HT-29 (cell line): ENCODE measurements at regions not wholly inside any gene's neighbourhood (a gene's known extent, or its start where the extent isn't known, plus 50 kb on each side); places are given as distances from the start of the nearest gene placed in this dataset.
"Not testable (repeated sequence)": the region's sequence is repeated elsewhere in the genome, so short reads cannot be mapped to it uniquely, and the experiment has no call there.

Experiments used
- DNase-seq: peaks from one replicate; pipeline ENCODE4 v3.0.0-alpha.2; 2015; ENCODE audit warnings: low spot score

- DNase-seq, result no peak
These were observed 66.6 kb downstream of the LACC1 start for GRCh38 chr13:43946281-43946680.

- DNase-seq, result no peak
These were observed 68.3 kb downstream of the LACC1 start for GRCh38 chr13:43947897-43948458.

- DNase-seq, result no peak
These were observed 73.7 kb downstream of the LACC1 start for GRCh38 chr13:43953370-43953769.

- not testable (repeated sequence) for DNase-seq
These were observed 77.3 kb downstream of the LACC1 start for GRCh38 chr13:43956975-43957374.

- DNase-seq, result no peak
These were observed 79.6 kb downstream of the LACC1 start for GRCh38 chr13:43959291-43959690.

GRCh38 chr13:43961909-43962308 lies 82.2 kb downstream of the LACC1 start:
- no peak for DNase-seq

GRCh38 chr13:43963726-43964125 lies 84.0 kb downstream of the LACC1 start:
- peak; percentile 26 for DNase-seq

GRCh38 chr13:43964698-43965458 lies 85.2 kb downstream of the LACC1 start:
- DNase-seq, result no peak

GRCh38 chr13:43965459-43965845 lies 85.7 kb downstream of the LACC1 start:
- no peak for DNase-seq

- not testable (repeated sequence) for DNase-seq
These were observed 88.7 kb downstream of the LACC1 start for GRCh38 chr13:43968251-43968942.

- DNase-seq, result not testable (repeated sequence)
These were observed 89.4 kb downstream of the LACC1 start for GRCh38 chr13:43968943-43969690.

- not testable (repeated sequence) for DNase-seq
These were observed 90.2 kb downstream of the LACC1 start for GRCh38 chr13:43969919-43970318.

- DNase-seq, result not testable (repeated sequence)
These were observed 91.0 kb downstream of the LACC1 start for GRCh38 chr13:43970520-43971242.

GRCh38 chr13:43971324-43971723 lies 91.6 kb downstream of the LACC1 start:
- DNase-seq, result not testable (repeated sequence)

- DNase-seq, result no peak
These were observed 98.2 kb downstream of the LACC1 start for GRCh38 chr13:43977911-43978310.

- DNase-seq, result no peak
These were observed 99.0 kb downstream of the LACC1 start for GRCh38 chr13:43978688-43979087.

GRCh38 chr13:43979492-43979891 lies 99.8 kb downstream of the LACC1 start:
- no peak for DNase-seq

- no peak for DNase-seq
These were observed 100.9 kb downstream of the LACC1 start for GRCh38 chr13:43980587-43980986.

- no peak for DNase-seq
These were observed 101.4 kb downstream of the LACC1 start for GRCh38 chr13:43981091-43981490.

- no peak for DNase-seq
These were observed 102.0 kb downstream of the LACC1 start for GRCh38 chr13:43981512-43982301.

- no peak for DNase-seq
These were observed 103.7 kb downstream of the LACC1 start for GRCh38 chr13:43983373-43983772.
